Stimulated activated CD4-positive, alpha-beta T cell treated with anti-CD3 and anti-CD28 coated beads, Interleukin-2, amount 100 ng/mL, for 4 hours (primary cell): ENCODE measurements at regions not wholly inside any gene's neighbourhood (a gene's known extent, or its start where the extent isn't known, plus 50 kb on each side); places are given as distances from the start of the nearest gene placed in this dataset.

ENCODE experiments used
- DNase-seq: peaks from one replicate; pipeline ENCODE4 v3.0.0-alpha.2; 2020; ENCODE audit warnings: low read depth

DNA sequence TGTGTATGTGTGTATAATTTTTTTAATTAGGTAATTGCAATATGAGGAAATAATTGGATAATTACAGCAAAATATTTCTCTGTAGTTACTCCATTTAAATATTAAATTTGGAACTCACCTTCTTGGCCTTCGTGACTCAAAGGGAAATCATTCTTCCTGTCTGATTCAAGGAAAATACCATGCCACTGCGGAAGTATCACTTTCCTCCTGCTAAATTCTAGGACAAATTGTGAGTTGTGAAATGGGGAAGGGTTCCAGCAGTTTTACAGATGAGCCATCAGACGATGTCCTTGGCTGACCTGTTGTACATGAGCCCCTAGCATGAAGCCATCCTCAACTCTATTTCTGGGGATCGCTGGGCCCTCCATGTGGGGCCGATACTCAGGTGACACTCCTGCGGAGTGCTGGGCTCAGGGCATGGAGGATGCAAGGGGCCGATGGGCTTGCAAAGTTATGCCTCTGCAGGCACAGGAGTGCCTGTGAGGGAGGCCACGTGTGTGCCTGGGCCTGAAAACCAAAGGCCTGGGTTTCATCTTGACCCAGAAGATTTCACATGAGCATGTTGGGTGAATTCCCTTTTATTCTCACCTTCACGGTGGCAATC, 179.6 kb upstream of the TCERG1L start:
- DNase-seq = no peak

DNA sequence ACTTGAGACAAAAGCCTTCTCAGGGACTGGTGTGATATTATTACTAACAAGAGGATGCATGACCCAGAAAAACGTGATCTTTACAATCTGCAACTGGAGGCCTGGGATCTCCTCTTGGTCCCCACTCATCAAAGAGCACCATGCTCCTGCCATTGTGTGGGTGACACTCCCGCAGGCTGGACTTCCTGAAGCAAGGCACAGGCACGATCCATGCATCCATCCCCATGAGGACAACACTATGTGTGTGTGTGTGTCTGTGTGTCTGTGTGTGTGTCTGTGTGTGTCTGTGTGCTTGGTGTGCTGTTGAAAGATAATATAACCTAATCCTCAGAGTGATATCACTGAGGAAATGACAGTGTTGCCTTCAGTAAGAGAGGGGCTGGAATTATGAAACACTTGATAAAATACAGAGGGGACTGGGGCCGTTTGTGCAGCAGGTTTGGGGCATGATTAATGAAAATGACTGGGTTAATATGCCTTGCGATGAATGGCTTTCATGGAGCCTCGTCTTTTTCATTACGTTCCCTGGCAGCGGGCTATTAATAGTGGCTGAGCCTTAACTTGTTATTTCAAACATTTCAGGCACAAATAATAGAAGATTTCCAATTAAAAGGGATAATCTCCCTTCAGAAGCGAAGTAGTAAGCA, 180.8 kb upstream of the TCERG1L start:
- DNase-seq = no peak

DNA sequence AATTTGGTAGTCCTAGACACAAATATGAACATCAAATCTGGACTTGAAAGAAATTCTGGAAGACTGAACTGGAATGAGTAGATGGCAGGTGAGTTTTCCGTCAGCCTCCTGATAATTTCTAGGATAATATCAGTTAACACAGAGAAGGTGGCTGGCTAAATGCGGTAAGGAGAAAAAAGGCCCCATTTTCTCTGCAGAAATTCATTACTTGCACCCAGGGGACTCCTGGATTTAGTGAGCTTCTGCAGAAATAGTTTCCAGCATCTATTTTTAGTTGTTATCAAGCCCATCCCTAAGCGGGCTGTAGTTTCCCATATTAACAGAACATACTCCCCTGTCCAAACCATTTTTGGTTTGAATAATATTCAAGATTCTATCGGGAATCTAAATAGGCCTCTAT, 181.9 kb upstream of the TCERG1L start:
- DNase-seq = no peak

DNA sequence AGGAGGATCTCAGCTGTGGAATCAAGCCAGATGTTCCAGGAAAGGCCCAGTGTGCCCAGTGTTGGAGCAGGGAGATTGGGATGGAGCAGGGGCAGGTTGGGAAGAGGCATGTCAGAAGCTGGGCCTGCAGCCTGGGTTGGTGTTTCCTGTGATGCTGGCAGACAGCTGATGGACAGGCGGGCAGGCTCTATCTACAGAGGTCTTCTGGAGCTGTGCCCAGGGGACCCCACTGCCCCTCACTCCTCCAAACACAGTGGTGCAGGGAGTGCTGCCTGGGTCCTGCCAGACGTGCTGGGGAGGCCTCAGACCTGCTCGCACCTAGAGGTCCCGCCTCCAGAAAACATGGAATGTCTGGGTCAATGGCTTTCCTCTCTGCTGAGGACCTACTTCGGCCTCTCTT, 182.9 kb upstream of the TCERG1L start:
- no peak for DNase-seq

DNA sequence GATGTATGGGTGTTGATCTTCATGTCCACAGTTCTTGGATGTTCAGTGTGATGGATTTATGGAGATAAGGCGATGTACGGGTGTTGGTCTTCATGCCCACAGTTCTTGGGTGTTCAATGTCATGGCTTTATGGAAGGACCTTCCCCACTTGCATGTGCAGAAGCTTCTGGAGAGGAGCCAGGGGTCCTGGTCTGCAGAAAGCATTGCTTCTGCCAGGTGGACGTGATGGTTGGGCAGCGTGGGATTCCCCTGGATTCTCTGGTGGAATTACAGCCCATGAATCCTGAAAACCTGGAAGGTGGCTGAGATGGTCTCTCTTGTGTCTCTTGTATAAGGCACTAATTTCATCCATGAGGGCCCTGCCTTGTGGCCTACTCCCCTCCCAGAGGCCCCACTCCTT, 183.7 kb upstream of the TCERG1L start:
- DNase-seq = no peak

DNA sequence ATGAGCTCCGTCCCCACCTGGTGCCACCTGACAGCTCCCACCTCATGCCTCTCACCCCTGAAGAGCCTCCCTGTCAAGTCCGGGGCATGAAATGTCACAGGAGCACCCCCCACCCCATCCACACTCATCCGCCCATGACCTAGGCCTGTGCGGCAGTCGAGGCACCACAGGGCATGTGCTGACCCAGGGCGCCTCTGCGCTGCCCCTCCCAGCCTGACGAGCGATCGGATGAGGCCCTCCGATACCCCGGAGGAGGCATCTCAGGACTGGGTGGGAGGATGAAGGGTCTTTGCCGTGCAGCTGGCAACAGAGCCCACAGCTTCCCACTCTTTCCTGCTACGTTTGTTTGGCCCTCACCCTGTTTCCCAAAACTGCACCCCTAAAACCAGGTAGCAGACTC, 184.4 kb upstream of the TCERG1L start:
- DNase-seq = no peak

DNA sequence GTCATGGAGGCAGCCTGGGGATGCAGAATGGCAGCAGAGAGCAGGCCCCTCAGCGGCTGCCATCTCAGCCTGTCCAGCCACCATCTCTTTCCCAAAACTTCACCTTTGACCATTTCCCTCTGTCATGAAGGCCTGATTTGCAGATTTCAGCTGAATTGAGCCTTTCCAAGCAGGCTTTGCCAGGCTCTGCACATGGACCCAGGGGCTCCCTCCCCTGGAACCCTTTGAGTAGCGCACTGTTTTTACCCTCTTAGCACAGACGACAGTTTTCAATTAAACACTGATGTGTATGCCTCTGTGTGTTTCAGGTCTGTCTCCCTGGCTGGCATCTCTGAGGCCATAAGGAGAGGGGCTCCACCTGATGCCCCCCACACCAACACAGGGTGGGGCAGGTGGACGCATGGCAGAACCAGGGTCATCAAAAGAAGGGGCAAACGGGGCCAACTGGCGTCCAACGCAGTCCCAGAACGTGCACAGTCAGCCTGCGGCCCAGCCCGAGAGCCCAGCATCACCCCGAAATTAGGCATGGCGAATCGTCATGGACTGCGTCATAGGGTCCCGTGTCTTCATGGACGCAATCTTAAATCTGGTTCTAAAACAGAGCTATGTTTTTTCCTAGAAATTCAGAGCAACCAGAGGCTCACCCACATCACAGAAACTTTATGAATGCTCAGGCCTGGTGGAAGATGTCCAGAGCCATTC, 185.0 kb upstream of the TCERG1L start:
- no peak for DNase-seq

DNA sequence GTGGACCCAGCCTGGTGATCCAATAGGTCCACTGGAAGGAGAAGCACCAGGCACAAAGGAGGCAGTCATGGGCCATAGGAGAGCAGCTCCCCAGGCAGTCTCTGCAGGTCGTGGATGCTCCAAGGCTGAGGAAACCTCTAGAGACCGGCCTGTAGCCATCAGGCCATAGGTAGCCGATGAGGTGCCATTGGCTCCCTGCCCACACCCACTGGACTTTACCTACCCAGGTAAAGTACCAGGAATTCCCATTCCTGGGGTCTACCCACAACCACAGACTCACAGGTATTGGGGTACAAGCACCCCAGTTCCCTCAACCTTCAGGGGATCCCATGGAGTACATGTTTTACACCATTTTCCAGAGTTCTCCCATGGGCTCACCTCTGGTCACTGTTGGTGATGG, 188.0 kb upstream of the TCERG1L start:
- no peak for DNase-seq

DNA sequence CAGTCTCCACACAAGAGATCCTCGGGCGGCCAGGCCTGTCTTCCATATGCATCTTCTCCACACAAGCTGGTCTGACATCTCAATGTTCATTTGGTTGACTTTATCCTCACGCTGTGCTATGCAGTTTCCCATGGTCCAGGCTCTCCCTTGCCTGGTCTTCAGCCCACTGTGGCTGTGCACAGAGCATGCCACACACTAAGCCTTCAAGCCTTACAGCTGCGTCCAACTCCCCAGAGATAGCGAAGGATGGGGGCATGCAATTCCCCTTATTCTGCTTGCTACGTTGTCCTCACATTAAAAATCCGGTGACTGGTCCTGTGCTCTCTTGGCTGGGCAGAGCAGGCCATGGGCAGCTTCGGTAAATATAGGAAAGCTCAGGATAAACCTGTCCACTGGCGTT, 188.7 kb upstream of the TCERG1L start:
- no peak for DNase-seq

DNA sequence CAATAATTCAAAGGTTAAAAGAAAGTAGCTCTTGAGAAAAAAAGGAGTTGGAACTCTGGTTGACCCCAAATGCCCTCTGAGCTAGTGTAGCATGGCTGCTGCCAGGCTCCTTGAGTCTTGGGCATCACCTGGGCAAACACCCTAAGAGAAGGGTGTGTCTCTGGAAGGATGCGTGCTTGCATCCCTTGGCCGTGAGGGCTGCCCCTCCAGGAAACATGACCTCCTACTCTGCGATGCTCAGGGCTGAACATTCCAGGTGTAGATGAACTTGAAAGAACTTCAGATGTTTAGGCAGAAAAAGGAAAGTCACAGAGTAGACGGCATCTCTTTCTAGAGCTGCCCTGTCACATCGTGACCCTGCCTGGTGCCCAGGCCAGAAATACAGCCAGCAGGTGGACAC, 189.4 kb upstream of the TCERG1L start:
- no peak for DNase-seq

DNA sequence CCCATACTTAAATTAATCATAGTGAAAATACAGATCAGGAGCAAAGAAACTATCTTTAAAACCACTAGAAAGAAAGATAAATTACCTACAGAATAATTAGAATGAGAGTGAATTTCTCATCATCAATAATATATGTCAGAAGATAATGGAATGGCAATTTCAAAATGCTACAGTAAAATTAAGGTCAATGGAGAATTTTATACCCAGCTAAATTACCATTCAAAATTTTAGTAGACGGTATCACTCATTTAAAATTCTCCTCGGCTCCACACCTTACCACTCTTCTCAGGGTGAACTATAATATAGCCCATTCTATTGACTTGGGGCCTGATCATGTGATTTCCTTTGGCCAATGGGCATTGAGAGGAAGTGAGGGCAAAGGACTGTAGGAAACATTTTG, 192.5 kb upstream of the TCERG1L start:
- DNase-seq = no peak

DNA sequence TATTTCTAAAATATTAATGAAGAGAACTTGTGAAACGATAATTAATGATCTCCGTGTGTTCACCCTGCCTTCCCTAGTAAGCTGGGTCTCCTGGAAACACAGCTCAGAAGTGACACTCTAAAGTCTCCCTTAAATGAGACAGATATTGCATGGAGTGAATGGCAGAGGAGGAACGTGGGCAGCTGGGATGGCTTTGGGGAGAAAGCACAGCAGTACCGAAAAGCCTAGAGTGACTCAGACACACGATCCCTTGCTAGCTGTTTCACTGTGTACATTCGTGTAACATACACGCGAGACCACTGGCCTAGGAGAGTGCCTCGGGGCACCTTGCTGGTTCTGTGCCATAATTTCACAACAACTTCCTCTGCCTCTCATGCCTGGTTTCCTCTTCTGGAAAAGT, 199.9 kb upstream of the TCERG1L start:
- no peak for DNase-seq

DNA sequence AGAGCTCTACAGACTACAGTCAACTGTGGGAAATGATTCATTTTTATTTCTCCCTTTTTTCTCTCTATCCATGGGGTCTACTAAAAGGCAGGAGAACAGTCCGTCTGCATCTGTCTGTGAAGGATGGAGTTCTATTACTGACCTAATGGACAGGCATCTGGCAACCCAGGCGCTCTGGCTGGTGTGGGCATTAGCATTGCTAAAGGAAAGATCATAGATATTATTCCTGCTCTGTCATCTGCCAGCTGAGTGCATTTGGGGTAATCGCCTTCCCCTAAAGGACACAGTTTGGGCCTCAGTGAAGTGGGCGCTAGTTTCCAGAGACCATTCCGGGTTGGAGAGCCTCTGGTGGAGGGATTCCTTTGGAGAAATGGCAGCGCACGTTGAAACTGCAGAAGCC, 201.3 kb upstream of the TCERG1L start:
- DNase-seq = no peak

DNA sequence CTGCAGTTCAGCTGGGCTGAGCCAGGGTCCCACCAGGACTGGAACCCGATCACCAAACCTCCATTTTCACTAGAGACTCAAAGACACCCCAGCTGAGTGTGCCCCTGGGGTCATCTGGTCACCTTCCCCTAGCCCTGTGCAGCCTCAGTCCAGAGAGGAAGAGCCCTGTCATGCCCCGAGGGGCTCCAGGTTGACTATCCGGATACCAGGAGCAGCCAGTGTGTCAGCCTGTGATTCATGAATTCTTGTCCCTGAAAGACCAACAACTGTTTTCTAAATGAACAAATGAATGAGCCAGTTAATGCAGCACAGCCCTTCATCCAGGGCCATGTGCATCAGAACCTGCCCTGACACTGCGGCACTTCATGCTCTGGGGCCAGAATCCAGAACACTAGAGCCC, 201.9 kb upstream of the TCERG1L start:
- DNase-seq = no peak

DNA sequence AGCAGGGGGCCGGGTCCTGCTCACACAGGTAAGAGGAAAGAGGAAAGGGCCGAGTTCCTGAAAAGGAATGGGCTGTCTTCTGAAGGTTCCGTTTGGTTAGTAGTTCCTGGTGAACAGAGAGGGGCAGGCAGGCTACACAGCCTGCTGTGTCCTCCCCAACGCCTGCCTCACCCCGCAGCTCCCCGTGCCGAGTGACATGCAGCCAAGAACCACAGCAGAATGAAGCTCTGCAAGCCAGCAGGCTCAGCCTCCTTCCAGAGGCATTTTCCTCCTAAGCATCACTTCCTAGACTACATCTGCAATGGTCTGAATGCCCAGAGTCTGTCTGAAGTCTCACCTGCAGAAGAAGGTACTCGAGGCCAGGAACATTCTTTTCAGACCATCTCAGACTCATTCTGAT, 202.4 kb upstream of the TCERG1L start:
- DNase-seq = no peak

DNA sequence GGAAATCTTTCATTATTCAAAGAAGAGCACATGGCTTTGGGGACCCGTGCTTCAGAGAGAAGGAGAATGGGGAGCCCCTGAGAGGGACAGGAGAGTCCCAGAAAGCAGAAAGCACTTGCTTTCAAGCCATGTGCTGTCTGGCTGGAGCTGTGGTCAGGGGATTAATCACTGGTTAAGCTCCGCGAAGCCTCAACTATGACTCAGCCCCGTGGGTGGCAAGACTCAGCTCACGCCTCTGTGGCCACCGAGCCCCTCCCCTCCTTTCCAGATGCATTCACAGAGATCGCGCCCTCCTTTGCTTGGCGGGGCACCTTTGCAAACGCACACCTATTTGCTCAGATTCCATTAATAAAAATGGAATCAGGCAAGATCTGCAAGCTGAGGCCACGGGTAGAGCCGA, 202.9 kb upstream of the TCERG1L start:
- no peak for DNase-seq

DNA sequence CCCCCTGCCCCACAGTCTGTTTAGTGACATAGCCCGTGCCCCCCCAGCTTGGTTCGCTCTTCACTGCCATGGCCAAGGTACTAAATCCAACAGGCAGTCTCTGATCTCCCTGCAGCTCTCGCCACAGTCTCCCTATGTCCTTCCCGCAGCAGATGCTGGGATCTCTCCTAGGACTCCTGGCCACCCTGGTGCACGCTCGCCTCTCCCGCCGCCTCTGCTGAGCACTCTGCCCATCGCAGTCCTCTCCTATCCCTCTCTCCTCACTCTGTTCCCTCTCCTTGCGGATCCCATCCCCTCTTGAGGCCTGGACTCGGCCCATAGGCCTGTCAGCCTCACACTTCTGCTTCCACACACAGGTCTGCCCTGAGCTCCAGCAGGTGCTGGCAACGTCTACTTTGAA, 204.8 kb upstream of the TCERG1L start:
- no peak for DNase-seq

DNA sequence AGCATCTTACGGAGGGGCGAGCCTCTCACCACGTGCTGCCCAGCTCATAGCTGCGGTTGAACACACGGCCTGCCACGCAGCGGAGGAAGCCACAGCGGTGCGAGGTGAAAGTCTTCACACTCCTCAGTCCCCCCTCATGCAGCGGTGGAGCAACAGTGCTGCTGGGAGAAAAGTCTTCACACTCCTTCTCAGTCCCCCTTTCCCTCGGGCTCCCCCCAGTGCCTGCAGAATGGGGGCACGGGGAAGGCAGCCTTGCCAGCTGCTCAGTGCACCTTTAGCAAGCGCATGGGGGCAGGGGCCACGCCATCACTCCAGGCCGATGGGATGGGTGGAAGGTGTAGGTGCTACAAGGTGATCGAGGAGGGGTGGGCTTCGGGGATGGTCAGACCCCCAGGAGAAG, 206.3 kb upstream of the TCERG1L start:
- DNase-seq = no peak

DNA sequence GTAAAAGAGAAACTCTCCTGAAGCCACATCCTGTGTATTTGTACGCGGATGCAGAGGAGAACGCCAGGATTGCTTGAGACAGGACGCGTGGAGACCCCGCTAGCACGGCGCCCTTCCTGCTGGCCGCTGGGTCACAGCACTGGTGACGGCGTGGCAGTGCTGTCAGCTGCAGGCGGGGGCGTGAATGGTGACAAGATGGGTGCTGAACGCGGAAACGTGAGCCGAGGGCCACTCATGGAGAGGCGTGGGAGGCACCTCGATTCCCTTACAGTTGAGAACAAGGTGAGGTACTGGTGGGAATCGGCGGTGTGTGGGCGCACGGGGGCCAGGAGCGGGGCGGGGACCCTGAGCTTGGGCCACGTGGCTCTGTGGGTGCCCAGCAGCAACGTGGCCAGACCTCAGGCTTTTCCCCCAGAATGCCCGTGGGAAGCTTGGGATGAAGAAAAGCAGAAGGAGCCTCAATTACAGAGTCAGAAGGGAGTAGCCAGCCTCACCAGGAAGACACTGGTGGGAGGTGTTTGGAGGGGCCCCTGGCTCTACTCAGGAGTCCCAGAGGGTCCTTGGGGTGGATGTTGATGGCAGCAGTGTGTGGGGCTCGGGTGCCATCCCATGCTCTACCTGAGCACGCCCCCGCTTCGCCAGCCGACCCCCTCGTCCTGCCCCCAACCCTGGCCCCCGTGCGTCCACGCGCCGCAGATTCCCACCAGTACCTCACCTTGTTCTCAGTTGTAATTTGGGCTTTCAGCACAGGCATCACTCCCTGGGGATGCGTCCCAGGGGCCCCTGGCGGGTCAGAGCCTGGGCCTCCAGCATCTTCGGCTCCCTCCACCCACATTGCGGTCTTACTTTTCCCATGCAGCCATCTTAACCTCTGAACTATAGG, 208.4 kb upstream of the TCERG1L start:
- DNase-seq = no peak

DNA sequence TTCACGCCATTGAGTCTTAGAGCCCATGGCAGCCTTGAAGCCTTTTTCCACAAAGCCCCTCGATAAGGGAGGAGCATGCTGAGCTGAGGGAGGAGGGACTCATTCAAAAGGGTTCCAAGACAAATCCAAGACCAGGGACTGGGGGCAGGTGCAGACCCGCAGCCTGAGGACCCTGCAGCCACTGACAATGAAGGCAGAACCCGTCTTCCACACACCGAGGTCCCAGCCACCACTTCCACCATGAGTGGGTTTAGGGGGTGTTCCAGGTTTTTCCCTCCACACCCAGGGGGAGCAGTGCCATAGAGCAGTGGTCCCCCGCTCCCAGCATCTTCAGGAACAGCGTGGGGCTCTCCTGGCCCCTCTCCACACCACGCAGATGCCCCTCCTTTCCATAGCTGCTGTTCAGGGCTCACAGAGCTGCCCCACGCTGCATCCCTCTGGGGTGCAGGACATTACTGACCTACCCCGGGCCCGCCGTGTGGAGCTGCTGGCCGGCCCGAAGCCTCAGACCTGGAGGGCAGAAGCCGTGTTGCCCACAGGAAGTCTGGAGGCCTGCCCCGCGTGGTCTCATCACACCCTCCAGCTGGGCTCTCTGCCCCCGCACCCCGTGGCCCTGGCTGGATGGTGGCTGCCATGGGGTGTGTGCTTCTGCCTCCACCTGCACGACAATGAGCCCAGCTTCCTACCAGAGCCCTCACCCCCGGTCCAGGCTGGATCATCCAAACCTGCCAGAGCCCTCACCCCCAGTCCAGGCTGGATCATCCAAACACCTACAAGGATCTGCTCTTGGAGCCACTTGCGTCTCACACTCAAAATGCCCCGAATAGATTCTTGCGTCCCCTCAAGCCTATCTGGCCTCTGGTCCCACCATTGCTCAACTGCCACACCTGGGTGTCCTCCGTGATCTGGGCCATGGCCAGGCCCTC, 220.0 kb upstream of the TCERG1L start:
- no peak for DNase-seq

DNA sequence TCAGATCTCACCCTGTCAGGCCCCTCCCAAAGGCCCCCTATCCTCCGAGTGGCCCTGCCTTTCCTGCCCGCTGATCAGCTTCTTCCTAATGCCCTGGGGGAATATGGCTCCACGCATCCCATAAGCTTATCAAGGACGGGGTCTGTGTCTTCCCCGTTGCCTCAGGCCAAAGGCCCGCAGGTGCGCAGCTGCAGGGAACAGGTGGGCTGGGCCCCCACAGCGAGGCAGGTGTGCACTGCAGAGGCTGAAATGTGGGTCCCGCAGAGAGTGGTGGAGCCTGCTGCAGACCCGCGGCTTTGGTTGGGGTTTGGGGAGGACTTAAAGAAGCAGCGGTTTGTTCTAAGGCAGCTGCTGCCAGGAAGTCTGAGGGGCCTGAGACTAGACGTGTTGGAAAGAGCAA, 220.8 kb upstream of the TCERG1L start:
- DNase-seq = no peak
